Mucosa of descending colon (tissue), 3 donors: ENCODE measurements at regions not wholly inside any gene's neighbourhood (a gene's known extent, or its start where the extent isn't known, plus 50 kb on each side); places are given as distances from the start of the nearest gene placed in this dataset.

Experiments used
- ATAC-seq: fragments of 200-7000 bp; cut with Tn5 transposase; one replicate; pipeline ENCODE4 v1.9.1; 2020; ENCODE audit warnings: mild to moderate bottlenecking, moderate library complexity
- DNase-seq, 3 donors: peaks; one replicate each; pipeline ENCODE4 v3.0.0-alpha.2; 2020
- H3K36me3 ChIP-seq: fragments of 200-600 bp; one replicate; pipeline ENCODE4 v1.8.0; 2021; ENCODE audit warnings: low read depth, mild to moderate bottlenecking
- H3K4me1 ChIP-seq: fragments of 200-600 bp; one replicate; pipeline ENCODE4 v1.8.0; 2021; ENCODE audit warnings: low read depth, mild to moderate bottlenecking
- H3K4me3 ChIP-seq: fragments of 200-600 bp; one replicate; pipeline ENCODE4 v1.8.0; 2021; ENCODE audit warnings: mild to moderate bottlenecking
- H3K9me3 ChIP-seq: fragments of 200-600 bp; one replicate; pipeline ENCODE4 v1.8.0; 2021; ENCODE audit warnings: mild to moderate bottlenecking
- intact Hi-C, 2 donors: fragments of 100-400 bp; cut with DNase I in 1 of 2; cut with micrococcal nuclease in 1 of 2; formaldehyde crosslinking; loops; one replicate each; pipeline versions ENCODE4 v1.11.0 to v1.11.1; 2022; cut with DNase I, micrococcal nuclease
- TF ChIP-seq, protein P1 (sequence below): fragments of 200-600 bp; IDR thresholded peaks from one replicate; pipeline ENCODE4 v1.8.0; 2022; ENCODE audit warnings: antibody characterized with exemption, mild to moderate bottlenecking
- donor health status: DM: no; HTN: no; CAD: no; lungs with moderate emphysema.
- donor health status: DM: no; HTN: no; CAD: no.
- donor health status: DM: no; HTN: yes; CAD: no.

DNA sequence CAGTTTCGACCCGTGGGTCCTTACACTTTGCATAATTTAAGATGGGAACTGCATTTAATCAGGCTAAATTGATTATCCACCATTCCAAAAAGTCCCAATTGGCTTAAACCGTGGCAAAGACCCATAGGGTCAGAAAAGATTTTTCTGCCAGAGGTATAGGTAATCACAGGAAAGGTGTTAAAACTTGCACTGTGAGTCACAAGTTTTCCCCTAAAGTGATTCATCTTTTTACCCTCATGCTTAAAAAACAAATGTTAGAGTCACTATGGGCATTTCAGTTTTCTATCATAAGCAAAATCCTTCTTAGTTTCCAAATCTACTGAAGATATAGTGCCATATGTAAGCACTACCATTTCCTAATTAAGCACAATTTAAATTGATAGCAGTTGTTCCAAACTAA, 1079.8 kb downstream of the ADGRL2 start:
- ATAC-seq, result no peak
- Histone ChIP-seq H3K4me3 (no peak overlapping the region), H3K9me3 (no peaks in the 10 kb centered on the region), H3K4me1 (no peaks in the 10 kb centered on the region), H3K36me3 (no peaks in the 10 kb centered on the region)
- TF ChIP-seq, protein P1, sequence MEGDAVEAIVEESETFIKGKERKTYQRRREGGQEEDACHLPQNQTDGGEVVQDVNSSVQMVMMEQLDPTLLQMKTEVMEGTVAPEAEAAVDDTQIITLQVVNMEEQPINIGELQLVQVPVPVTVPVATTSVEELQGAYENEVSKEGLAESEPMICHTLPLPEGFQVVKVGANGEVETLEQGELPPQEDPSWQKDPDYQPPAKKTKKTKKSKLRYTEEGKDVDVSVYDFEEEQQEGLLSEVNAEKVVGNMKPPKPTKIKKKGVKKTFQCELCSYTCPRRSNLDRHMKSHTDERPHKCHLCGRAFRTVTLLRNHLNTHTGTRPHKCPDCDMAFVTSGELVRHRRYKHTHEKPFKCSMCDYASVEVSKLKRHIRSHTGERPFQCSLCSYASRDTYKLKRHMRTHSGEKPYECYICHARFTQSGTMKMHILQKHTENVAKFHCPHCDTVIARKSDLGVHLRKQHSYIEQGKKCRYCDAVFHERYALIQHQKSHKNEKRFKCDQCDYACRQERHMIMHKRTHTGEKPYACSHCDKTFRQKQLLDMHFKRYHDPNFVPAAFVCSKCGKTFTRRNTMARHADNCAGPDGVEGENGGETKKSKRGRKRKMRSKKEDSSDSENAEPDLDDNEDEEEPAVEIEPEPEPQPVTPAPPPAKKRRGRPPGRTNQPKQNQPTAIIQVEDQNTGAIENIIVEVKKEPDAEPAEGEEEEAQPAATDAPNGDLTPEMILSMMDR, result no peak
- DNase-seq, result no peak
- intact Hi-C loops, result no loop called here

DNA sequence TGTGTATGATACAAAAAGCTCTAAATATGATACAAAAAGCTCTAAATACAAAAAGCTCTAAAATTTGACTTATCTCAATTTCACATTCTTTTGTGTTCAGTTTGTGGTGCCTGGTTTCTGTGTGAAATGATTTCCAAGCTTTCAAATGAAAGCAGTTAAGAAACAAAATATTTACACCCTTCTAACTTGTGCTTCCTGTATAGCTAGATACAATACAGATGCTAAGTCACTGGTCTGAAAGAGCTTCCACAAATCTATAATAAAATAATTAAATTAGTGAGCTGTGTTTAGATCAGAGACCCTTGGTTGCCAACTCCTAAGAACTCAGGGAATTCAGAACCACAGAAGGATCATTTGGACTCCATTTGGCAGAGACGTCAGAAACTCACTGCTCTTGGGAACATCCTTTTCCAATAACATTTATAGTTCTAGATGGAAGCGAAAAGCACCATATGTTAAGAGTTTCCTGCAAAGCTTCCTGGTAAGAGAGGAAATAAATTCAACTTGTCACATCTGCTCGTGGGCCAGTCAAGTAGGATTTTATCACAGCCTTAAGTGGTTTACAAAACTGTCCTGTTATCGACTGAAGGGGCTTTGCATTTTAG, 1079.1 kb downstream of the ADGRL2 start:
- intact Hi-C loops, result no loop called here
- TF ChIP-seq, protein P1, result no peak
- no peaks in the 10 kb centered on the region for H3K9me3 ChIP-seq
- no peaks in the 10 kb centered on the region for H3K36me3 ChIP-seq
- ATAC-seq (no peak), DNase-seq (no peak)
- no peak overlapping the region for H3K4me3 ChIP-seq
- no peaks in the 10 kb centered on the region for H3K4me1 ChIP-seq

DNA sequence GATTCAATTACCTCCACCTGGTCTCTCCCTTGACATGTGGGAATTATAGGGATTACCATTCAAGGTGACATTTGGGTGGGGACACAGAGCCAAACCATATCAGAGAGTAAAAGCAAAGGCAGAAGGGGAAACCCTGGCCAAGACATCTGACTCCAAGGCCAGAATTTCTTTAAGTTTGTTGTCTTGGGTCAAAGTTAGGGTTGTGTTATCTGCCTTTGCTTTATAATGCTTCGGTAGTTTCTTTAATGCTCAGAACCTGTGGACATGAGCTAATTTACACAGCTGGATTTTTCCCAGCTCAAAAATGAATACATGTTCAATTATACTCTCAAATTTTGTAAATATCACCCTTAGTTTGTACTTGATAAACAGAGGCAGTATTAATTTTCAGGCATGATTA, 1074.4 kb downstream of the ADGRL2 start:
- DNase-seq (no peak), ATAC-seq (no peak)

DNA sequence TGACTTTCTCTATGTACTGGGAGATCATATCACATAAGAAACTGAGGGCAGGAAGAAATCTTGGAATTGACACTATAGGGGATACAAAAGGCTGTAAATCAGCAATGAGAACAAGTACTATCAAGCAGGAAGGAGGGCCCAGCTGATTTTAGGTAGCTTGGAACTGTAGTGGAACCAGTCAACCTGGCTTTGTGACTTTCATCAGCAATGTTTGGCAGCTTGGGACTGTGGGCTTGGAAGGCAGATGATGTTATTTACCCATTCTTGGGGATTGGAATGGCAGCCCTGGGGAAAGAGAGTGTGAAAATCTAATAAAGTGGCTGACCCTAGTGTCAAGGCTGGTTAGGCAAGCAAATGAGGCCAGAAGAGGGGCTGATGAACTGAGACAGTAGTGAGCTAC, 1073.3 kb downstream of the ADGRL2 start:
- no peaks in the 10 kb centered on the region for H3K4me1 ChIP-seq
- TF ChIP-seq, protein P1, result no peak
- no peak overlapping the region for H3K4me3 ChIP-seq
- no peak for ATAC-seq
- intact Hi-C loops, result no loop called here
- no peak for DNase-seq
- no peaks in the 10 kb centered on the region for H3K9me3 ChIP-seq
- H3K36me3 ChIP-seq, result no peaks in the 10 kb centered on the region

More for the DNA sequence above, 1074.4 kb downstream of the ADGRL2 start:
- no peaks in the 10 kb centered on the region for H3K4me1 ChIP-seq
- no peaks in the 10 kb centered on the region for H3K36me3 ChIP-seq
- H3K4me3 ChIP-seq, result no peak overlapping the region
- TF ChIP-seq, protein P1, result no peak
- intact Hi-C loops, result no loop called here
- H3K9me3 ChIP-seq, result no peaks in the 10 kb centered on the region

DNA sequence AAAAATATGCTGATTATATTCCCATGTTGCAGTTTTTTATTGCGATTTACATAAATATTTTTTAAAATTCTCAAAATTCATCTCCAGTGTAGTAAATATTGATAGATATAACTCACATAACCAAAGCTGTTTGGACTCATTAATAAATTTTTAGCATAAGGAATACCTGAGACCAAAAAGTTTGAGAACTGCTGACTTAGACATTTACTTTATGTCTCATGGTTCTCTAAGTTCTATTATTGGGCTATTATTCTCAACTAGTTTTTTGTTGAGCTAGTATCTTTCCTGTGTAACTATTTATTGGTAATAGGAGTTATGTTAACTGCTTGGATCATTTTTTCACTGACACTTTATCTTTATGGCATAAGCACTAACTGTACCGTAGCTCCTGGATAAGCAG, 1069.6 kb downstream of the ADGRL2 start:
- no peaks in the 10 kb centered on the region for H3K4me1 ChIP-seq
- DNase-seq (no peak), ATAC-seq (no peak)
- no peaks in the 10 kb centered on the region for H3K36me3 ChIP-seq
- no peak overlapping the region for H3K4me3 ChIP-seq
- no peaks in the 10 kb centered on the region for H3K9me3 ChIP-seq
- TF ChIP-seq, protein P1, result no peak
- intact Hi-C loops, result no loop called here

DNA sequence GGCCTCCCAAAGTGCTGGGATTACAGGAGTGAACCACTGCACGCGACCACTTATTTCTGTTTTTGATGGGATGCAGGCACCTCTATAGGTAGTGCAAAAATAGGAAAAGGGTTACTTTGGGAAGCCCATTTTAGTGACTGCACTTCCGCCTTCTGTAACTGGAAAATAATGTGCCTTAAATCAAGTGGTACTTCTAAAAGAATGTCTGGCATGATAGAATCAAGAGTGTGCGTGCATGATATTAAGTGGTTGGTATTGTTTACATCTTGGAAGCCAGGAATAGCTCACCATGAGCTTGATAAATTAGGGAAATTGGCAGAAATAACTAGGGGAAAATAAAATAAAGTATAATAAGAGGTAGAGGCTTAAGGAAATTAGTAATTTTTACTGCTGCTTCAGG, 1067.0 kb downstream of the ADGRL2 start:
- TF ChIP-seq, protein P1, result no peak
- no peaks in the 10 kb centered on the region for H3K36me3 ChIP-seq
- ATAC-seq (no peak), DNase-seq (no peak)
- H3K4me1 ChIP-seq, result no peaks in the 10 kb centered on the region
- no peaks in the 10 kb centered on the region for H3K9me3 ChIP-seq
- H3K4me3 ChIP-seq, result no peak overlapping the region
- intact Hi-C loops, result no loop called here
